Nephron progenitor cell (in vitro differentiated cells): ENCODE measurements at regions not wholly inside any gene's neighbourhood (a gene's known extent, or its start where the extent isn't known, plus 50 kb on each side); places are given as distances from the start of the nearest gene placed in this dataset.

Experiments
- DNase-seq: peaks from one replicate; pipeline ENCODE4 v3.0.0; 2021
- H3K27ac Mint-ChIP-seq: 2 replicates; pipeline ENCODE4 v1.8.0; 2021; ENCODE audit warnings: mild to moderate bottlenecking, moderate library complexity, mixed read lengths
- H3K27me3 Mint-ChIP-seq: 2 replicates; pipeline ENCODE4 v1.8.0; 2021; ENCODE audit warnings: mild to moderate bottlenecking, low read depth, mixed read lengths; ENCODE audit not compliant: poor library complexity
- H3K36me3 Mint-ChIP-seq: 2 replicates; pipeline ENCODE4 v1.8.0; 2021; ENCODE audit warnings: low read depth, mixed read lengths
- H3K4me1 Mint-ChIP-seq: 2 replicates; pipeline ENCODE4 v1.8.0; 2021; ENCODE audit warnings: mixed read lengths
- H3K4me3 Mint-ChIP-seq: 2 replicates; pipeline ENCODE4 v1.8.0; 2021; ENCODE audit warnings: mild to moderate bottlenecking, moderate library complexity, mixed read lengths
- H3K9me3 Mint-ChIP-seq: 2 replicates; pipeline ENCODE4 v1.8.0; 2021; ENCODE audit warnings: mild to moderate bottlenecking, moderate library complexity, mixed read lengths
- TF ChIP-seq, protein P1 (sequence below): fragments of 200-600 bp; sonication (generic); IDR thresholded peaks from 2 replicates; pipeline ENCODE4 v1.5.0; 2021; ENCODE audit warnings: antibody characterized with exemption

DNA sequence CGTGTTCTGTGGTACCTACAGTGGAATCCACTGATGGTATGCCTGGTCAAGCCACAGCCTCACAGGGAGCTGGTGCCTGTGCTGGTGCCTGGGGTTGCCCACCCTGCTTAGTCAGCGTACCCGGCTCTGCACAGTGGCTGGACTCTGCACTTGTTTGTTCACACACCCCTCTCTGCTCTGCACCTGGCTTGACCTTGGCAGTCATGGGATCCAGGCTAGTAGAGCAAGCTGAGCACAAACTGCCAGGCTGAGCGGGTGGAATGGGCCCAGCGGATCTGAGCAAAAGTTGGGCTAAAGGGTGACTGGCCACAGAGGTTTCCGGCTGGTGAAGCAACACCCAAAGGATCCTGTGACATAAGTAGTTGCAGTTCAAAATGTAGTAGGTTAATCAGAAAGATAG is 163.5 kb downstream of the CDH19 start:
- no peaks in the 10 kb centered on the region for H3K27me3 Mint-ChIP-seq
- TF ChIP-seq, protein P1, sequence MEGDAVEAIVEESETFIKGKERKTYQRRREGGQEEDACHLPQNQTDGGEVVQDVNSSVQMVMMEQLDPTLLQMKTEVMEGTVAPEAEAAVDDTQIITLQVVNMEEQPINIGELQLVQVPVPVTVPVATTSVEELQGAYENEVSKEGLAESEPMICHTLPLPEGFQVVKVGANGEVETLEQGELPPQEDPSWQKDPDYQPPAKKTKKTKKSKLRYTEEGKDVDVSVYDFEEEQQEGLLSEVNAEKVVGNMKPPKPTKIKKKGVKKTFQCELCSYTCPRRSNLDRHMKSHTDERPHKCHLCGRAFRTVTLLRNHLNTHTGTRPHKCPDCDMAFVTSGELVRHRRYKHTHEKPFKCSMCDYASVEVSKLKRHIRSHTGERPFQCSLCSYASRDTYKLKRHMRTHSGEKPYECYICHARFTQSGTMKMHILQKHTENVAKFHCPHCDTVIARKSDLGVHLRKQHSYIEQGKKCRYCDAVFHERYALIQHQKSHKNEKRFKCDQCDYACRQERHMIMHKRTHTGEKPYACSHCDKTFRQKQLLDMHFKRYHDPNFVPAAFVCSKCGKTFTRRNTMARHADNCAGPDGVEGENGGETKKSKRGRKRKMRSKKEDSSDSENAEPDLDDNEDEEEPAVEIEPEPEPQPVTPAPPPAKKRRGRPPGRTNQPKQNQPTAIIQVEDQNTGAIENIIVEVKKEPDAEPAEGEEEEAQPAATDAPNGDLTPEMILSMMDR = no peak
- no peaks in the 10 kb centered on the region for H3K36me3 Mint-ChIP-seq
- no peaks in the 10 kb centered on the region for H3K9me3 Mint-ChIP-seq
- no peaks in the 10 kb centered on the region for H3K4me1 Mint-ChIP-seq
- DNase-seq = no peak
- H3K27ac Mint-ChIP-seq = no peak overlapping the region
- H3K4me3 Mint-ChIP-seq = no peak overlapping the region

DNA sequence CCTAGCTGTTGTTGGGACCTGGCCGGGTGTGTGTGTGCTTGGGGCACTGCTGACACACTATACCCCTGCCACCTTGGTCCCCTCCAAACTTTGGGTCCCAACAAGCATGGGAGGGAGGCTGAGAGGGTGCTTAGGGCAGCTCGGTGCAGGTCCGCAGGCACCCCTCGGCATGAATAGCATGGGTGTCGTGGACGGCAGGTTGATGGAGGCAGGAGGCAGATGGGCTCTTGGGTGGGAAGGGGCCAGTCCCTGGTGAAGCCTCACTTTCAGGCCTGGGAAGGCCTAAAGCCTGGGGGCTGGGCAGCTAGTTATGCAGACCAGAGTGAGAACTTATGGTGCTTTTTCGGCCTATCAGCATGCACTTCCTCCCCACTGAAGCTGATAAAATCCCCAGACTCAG is 164.2 kb downstream of the CDH19 start:
- Mint-ChIP-seq H3K4me3 (no peak overlapping the region), H3K9me3 (no peaks in the 10 kb centered on the region), H3K27ac (no peak overlapping the region), H3K36me3 (no peaks in the 10 kb centered on the region), H3K27me3 (no peaks in the 10 kb centered on the region), H3K4me1 (no peaks in the 10 kb centered on the region)
- no peak for DNase-seq
- TF ChIP-seq, protein P1 = no peak

DNA sequence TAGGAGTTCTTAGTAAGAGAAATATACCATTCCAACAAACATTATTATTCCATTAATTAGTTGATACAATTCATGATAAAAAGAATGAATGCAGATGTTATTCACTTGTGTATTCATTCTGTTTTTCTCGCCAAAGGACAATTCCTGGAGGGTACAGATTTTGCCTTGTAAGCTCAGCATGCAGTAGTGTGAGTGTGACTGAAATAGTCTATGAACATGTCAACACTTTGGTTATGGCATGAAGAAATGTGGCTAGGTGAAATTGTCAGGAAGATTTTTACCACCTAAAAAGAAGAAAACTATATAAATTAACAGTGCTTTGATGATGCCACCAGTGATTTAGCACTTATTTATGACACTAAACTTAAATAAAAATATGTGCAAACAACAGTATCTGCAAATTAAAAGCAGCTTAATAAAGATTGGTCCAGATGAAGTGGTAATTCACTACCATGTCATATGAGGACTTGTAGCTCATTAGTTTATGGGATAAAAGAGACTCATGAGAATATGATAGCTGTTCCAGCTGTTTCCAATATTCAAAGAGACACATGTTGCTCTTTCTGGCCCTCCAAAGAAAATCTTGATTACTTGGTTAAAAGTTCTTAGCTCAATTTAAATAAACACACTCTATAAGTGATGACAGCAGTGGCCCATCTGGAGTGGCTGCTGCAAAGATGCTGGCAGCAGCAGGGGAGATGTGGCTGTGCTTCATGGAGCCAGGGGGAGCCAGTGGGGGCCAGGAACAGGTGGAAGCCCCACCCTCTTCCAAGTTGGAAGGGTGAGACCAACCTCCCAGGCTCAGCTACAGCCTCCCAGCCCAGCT is 165.0 kb downstream of the CDH19 start:
- H3K27me3 Mint-ChIP-seq = no peaks in the 10 kb centered on the region
- DNase-seq = no peak
- H3K4me1 Mint-ChIP-seq = no peaks in the 10 kb centered on the region
- H3K4me3 Mint-ChIP-seq = no peak overlapping the region
- TF ChIP-seq, protein P1 = no peak
- no peak overlapping the region for H3K27ac Mint-ChIP-seq
- H3K9me3 Mint-ChIP-seq = no peaks in the 10 kb centered on the region
- H3K36me3 Mint-ChIP-seq = no peaks in the 10 kb centered on the region

DNA sequence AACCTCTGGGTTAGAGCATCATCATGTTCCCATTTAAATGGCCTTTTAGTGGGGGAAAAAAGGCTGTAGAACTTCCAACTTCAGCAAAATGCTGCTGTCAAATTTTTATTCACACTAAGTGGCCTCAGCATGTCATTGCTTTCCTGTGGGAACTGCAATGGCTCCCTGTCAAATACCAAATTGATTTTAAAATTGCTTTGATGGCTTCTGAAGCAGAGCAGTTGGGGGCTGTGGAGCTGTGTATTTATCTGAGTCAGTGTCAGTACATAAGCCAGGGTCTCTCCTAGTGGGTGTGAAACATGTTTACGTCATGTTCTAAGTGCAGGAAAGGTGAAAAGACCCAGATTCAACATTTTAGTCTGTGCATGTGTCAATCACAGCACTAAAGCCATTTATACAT is 171.3 kb downstream of the CDH19 start:
- Mint-ChIP-seq H3K4me3 (no peak overlapping the region), H3K27me3 (no peaks in the 10 kb centered on the region), H3K27ac (no peak overlapping the region), H3K36me3 (no peaks in the 10 kb centered on the region), H3K4me1 (no peaks in the 10 kb centered on the region), H3K9me3 (no peaks in the 10 kb centered on the region)
- TF ChIP-seq, protein P1 = no peak
- DNase-seq = no peak

DNA sequence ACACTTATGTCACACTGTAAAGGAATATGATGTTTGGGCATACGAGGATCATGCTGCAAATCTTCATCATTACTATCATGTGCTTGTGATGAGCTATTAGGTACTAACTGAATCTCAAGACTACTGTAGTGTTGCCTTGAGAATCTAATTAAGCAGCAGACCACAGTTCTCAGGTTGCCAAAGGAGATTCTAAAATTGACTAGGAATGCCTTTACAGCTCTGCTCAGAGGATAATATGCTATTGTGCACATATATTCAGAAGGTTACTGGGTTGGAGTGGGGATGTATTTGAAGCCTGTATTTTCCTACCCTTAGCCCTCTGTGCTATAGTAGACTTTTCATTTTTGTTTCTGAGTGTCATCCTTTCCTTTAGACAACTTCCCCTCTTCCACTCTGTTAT is 175.1 kb downstream of the CDH19 start:
- no peaks in the 10 kb centered on the region for H3K36me3 Mint-ChIP-seq
- DNase-seq = no peak
- TF ChIP-seq, protein P1 = no peak
- H3K4me3 Mint-ChIP-seq = no peak overlapping the region
- H3K4me1 Mint-ChIP-seq = no peaks in the 10 kb centered on the region
- no peaks in the 10 kb centered on the region for H3K9me3 Mint-ChIP-seq
- no peak overlapping the region for H3K27ac Mint-ChIP-seq
- H3K27me3 Mint-ChIP-seq = peaks cover 4% of the 10 kb centered on the region

DNA sequence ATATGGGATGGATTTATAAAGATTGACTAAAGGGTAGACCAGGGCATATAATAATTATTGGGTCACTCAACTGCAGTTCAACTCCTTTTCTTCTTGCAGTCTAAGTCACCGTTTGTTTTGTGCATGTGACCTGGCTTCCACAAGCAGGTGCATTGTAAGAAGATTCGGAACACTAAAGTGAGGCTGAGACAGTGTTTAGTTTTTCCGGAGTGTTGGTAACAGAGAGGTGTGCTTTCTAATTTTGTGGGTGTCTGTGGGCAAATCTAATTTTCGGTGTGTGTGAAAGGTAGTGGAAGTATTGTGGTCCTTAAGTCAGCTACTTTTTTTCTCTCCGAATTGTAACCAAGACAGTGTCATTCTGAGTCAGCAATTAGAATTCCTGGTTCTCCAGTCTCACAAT is 184.5 kb downstream of the CDH19 start:
- TF ChIP-seq, protein P1 = no peak
- Mint-ChIP-seq H3K27me3 (peaks cover 3% of the 10 kb centered on the region), H3K4me3 (no peak overlapping the region), H3K9me3 (no peaks in the 10 kb centered on the region), H3K4me1 (no peaks in the 10 kb centered on the region), H3K36me3 (no peaks in the 10 kb centered on the region), H3K27ac (no peak overlapping the region)
- no peak for DNase-seq
